ENCODE measurements at regions not wholly inside any gene's neighbourhood (a gene's known extent, or its start where the extent isn't known, plus 50 kb on each side); places are given as distances from the start of the nearest gene placed in this dataset.

GRCh38 chr5:5372511-5372910 lies 50.0 kb upstream of the ICE1 start:
- Histone ChIP-seq H3K4me1 (ENCODE audit: control insufficient read depth in 4 of 4, insufficient read depth in 4 of 4, low read length in 3 of 4) (peaks cover 0 to 28% (median 14%) of the 10 kb centered on the region in 4 donors), H3K4me3 (ENCODE audit: low read depth in 1 of 3, low read length in 3 of 3) (no peak overlapping the region), H3K27me3 (ENCODE audit: control insufficient read depth in 4 of 4, insufficient read depth in 4 of 4, low read length in 3 of 4) (no peaks in the 10 kb centered on the region), H3K9ac (ENCODE audit: low read depth in 1 of 2, low read length in 2 of 2) (no peak overlapping the region), H3K9me3 (ENCODE audit: control insufficient read depth in 4 of 4, low read length in 3 of 4) (no peaks in the 10 kb centered on the region), H3K27ac (ENCODE audit: low read depth in 1 of 2, low read length in 2 of 2) (no peak overlapping the region), H3K36me3 (ENCODE audit: control insufficient read depth in 4 of 4, insufficient read depth in 3 of 4, low read depth in 1 of 4, low read length in 3 of 4) (no peaks in the 10 kb centered on the region)
- no peak for DNase-seq (ENCODE audit: low spot score)
- WGBS = 18% methylated on average over 1 of the region's 1 CpG
- TF ChIP-seq TAF1 (conservative IDR thresholded peaks at IDR 0.05) (no peak), HNF4A (conservative IDR thresholded peaks at IDR 0.05) (peak in 1 of 2 donors; percentile 20), YY1 (IDR thresholded peaks at IDR 0.05) (no peak)
